ENCODE measurements at regions not wholly inside any gene's neighbourhood (a gene's known extent, or its start where the extent isn't known, plus 50 kb on each side); places are given as distances from the start of the nearest gene placed in this dataset.
"Not testable (repeated sequence)": the region's sequence is repeated elsewhere in the genome, so short reads cannot be mapped to it uniquely, and the experiment has no call there.

DNA sequence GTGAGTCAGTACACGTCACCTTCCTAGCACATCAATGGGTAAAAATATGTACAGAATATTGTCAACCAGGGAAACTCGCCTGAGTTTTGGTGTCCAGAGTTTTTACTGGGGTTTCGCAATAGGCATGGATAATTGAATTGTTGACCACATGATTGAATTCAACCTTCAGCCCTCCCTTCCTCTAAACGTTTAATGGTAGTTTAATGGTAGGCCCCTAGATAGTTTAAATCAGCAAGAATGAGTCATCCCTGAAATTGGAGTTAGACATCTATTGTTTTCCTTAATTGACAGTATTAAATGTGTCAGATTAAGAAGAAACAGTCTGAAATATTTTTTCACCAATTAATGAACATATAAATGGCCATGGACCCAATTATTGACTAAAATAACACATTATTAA is 57.8 kb upstream of the CACNA2D1 start:
- TF ChIP-seq, protein P1, sequence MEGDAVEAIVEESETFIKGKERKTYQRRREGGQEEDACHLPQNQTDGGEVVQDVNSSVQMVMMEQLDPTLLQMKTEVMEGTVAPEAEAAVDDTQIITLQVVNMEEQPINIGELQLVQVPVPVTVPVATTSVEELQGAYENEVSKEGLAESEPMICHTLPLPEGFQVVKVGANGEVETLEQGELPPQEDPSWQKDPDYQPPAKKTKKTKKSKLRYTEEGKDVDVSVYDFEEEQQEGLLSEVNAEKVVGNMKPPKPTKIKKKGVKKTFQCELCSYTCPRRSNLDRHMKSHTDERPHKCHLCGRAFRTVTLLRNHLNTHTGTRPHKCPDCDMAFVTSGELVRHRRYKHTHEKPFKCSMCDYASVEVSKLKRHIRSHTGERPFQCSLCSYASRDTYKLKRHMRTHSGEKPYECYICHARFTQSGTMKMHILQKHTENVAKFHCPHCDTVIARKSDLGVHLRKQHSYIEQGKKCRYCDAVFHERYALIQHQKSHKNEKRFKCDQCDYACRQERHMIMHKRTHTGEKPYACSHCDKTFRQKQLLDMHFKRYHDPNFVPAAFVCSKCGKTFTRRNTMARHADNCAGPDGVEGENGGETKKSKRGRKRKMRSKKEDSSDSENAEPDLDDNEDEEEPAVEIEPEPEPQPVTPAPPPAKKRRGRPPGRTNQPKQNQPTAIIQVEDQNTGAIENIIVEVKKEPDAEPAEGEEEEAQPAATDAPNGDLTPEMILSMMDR (conservative IDR thresholded peaks at IDR 0.05; ENCODE audit: low read length), result no peak
- no peak overlapping the region for H3K4me3 ChIP-seq (ENCODE audit: low read length)
- DNase-seq (ENCODE audit: low read depth), result no peak

DNA sequence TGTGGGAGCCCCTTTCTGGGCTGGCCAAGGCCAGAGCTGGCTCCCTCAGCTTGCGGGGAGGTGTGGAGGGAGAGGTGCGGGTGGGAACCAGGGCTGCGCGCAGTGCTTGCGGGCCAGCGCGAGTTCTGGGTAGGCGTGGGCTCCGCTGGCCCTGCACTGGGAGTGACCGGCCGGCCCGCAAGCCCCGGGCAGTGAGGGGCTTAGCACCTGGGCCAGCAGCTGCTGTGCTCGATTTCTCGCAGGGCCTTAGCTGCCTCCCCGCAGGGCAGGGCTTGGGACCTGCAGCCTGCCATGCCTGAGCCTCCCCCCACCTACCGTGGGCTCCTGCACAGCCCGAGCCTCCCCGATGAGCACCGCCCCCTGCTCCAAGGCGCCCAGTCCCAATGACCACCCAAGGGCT is 56.0 kb upstream of the CACNA2D1 start:
- not testable (repeated sequence) for H3K4me3 ChIP-seq (ENCODE audit: low read length); DNase-seq (ENCODE audit: low read depth)

- no peak overlapping the region for H3K4me3 ChIP-seq (ENCODE audit: low read length)
- DNase-seq (ENCODE audit: low read depth), result no peak
- TF ChIP-seq, protein P1 (conservative IDR thresholded peaks at IDR 0.05; ENCODE audit: low read length), result no peak
Measured at GRCh38 chr7:82494420-82494819, 50.8 kb upstream of the CACNA2D1 start.

All from AG10803 (cell line).